ENCODE measurements at regions not wholly inside any gene's neighbourhood (a gene's known extent, or its start where the extent isn't known, plus 50 kb on each side); places are given as distances from the start of the nearest gene placed in this dataset.

GRCh38 chr6:90386399-90387382, 90.0 kb upstream of the BACH2 start:
- Histone ChIP-seq H3K36me3 (ENCODE audit: control insufficient read depth in 4 of 4, insufficient read depth in 4 of 4, low read length in 3 of 4) (no peaks in the 10 kb centered on the region), H3K27me3 (replicated peaks in 2 of 5; ENCODE audit: control insufficient read depth in 4 of 5, insufficient read depth in 5 of 5, low read length in 4 of 5) (no peaks in the 10 kb centered on the region), H3K4me3 (ENCODE audit: control insufficient read depth in 1 of 7, extremely low read depth in 1 of 7, insufficient read depth in 4 of 7, low read depth in 2 of 7, low read length in 6 of 7) (no peak overlapping the region), H3K9me3 (ENCODE audit: control extremely low read depth in 1 of 5, control insufficient read depth in 4 of 5, insufficient read depth in 2 of 5, low read depth in 1 of 5, low read length in 4 of 5) (no peaks in the 10 kb centered on the region), H3K27ac (ENCODE audit: insufficient read depth in 1 of 2, low read depth in 1 of 2, low read length in 2 of 2, poor library complexity in 1 of 2, severe bottlenecking in 2 of 2) (no peak overlapping the region), H3K4me1 (ENCODE audit: control extremely low read depth in 1 of 4, control insufficient read depth in 4 of 4, insufficient read depth in 4 of 4, low read length in 3 of 4) (peaks cover 7 to 21% (median 13%) of the 10 kb centered on the region in 4 experiments)
- DNase-seq, result no peak
- 100% methylated on average over 3 of the region's 10 CpGs for WGBS (ENCODE audit: insufficient coverage)
- ChIA-PET CTCF (interaction anchor here (1.5 to 3.4 kb wide), 3 partner anchors 11 to 446 kb away, joined by 3 to 13 read pairs (median 4); no protein-coding TSS in a partner anchor), POLR2A (no interaction called here)

- H3K9me3 ChIP-seq (ENCODE audit: control extremely low read depth in 1 of 5, control insufficient read depth in 4 of 5, insufficient read depth in 2 of 5, low read depth in 1 of 5, low read length in 4 of 5), result no peaks in the 10 kb centered on the region
- H3K27ac ChIP-seq (ENCODE audit: insufficient read depth in 1 of 2, low read depth in 1 of 2, low read length in 2 of 2, poor library complexity in 1 of 2, severe bottlenecking in 2 of 2), result no peak overlapping the region
- H3K4me1 ChIP-seq (ENCODE audit: control extremely low read depth in 1 of 4, control insufficient read depth in 4 of 4, insufficient read depth in 4 of 4, low read length in 3 of 4), result peaks cover 7 to 21% (median 13%) of the 10 kb centered on the region in 4 experiments
- POLR2A ChIA-PET, result no interaction called here
- CTCF ChIA-PET, result interaction anchor here (1.5 to 3.4 kb wide), 2 partner anchors 12 to 99 kb away, joined by 4 to 13 read pairs; no protein-coding TSS in a partner anchor
- no peak overlapping the region for H3K4me3 ChIP-seq (ENCODE audit: control insufficient read depth in 1 of 7, extremely low read depth in 1 of 7, insufficient read depth in 4 of 7, low read depth in 2 of 7, low read length in 6 of 7)
- WGBS (ENCODE audit: insufficient coverage), result no CpG with 5 or more reads among the region's 1 CpG
- no peaks in the 10 kb centered on the region for H3K36me3 ChIP-seq (ENCODE audit: control insufficient read depth in 4 of 4, insufficient read depth in 4 of 4, low read length in 3 of 4)
- DNase-seq, result peak in 2 of 3 donors; percentile 78 to 82
- H3K27me3 ChIP-seq (replicated peaks in 2 of 5; ENCODE audit: control insufficient read depth in 4 of 5, insufficient read depth in 5 of 5, low read length in 4 of 5), result no peaks in the 10 kb centered on the region
Measured at GRCh38 chr6:90385759-90386313, 89.2 kb upstream of the BACH2 start.

GRCh38 chr6:90384720-90385119, 88.1 kb upstream of the BACH2 start:
- Histone ChIP-seq H3K4me1 (ENCODE audit: control extremely low read depth in 1 of 4, control insufficient read depth in 4 of 4, insufficient read depth in 4 of 4, low read length in 3 of 4) (peaks cover 7 to 21% (median 13%) of the 10 kb centered on the region in 4 experiments), H3K4me3 (ENCODE audit: control insufficient read depth in 1 of 7, extremely low read depth in 1 of 7, insufficient read depth in 4 of 7, low read depth in 2 of 7, low read length in 6 of 7) (no peak overlapping the region), H3K27ac (ENCODE audit: insufficient read depth in 1 of 2, low read depth in 1 of 2, low read length in 2 of 2, poor library complexity in 1 of 2, severe bottlenecking in 2 of 2) (no peak overlapping the region), H3K9me3 (ENCODE audit: control extremely low read depth in 1 of 5, control insufficient read depth in 4 of 5, insufficient read depth in 2 of 5, low read depth in 1 of 5, low read length in 4 of 5) (no peaks in the 10 kb centered on the region), H3K36me3 (ENCODE audit: control insufficient read depth in 4 of 4, insufficient read depth in 4 of 4, low read length in 3 of 4) (no peaks in the 10 kb centered on the region), H3K27me3 (replicated peaks in 2 of 5; ENCODE audit: control insufficient read depth in 4 of 5, insufficient read depth in 5 of 5, low read length in 4 of 5) (no peaks in the 10 kb centered on the region)
- POLR2A ChIA-PET, result interaction anchor here (0.9 kb wide), 1 partner anchor 253 kb away, joined by 3 read pairs; no protein-coding TSS in a partner anchor
- CTCF ChIA-PET, result interaction anchor here (0.5 to 0.9 kb wide), 2 partner anchors 34 to 91 kb away, joined by 3 read pairs; no protein-coding TSS in a partner anchor
- WGBS (ENCODE audit: insufficient coverage), result 96% methylated on average over 4 of the region's 5 CpGs
- no peak for DNase-seq

- no peaks in the 10 kb centered on the region for H3K9me3 ChIP-seq (ENCODE audit: control extremely low read depth in 1 of 5, control insufficient read depth in 4 of 5, insufficient read depth in 2 of 5, low read depth in 1 of 5, low read length in 4 of 5)
- DNase-seq, result peak in 2 of 3 donors; percentile 69 to 76
Measured at GRCh38 chr6:90383196-90383822, 86.7 kb upstream of the BACH2 start.

GRCh38 chr6:90382760-90383159, 86.1 kb upstream of the BACH2 start:
- ChIA-PET POLR2A (no interaction called here), CTCF (interaction anchor here (0.6 to 1.1 kb wide), 2 partner anchors 97 to 245 kb away, joined by 3 to 4 read pairs; no protein-coding TSS in a partner anchor)
- Histone ChIP-seq H3K36me3 (ENCODE audit: control insufficient read depth in 4 of 4, insufficient read depth in 4 of 4, low read length in 3 of 4) (no peaks in the 10 kb centered on the region), H3K4me3 (ENCODE audit: control insufficient read depth in 1 of 7, extremely low read depth in 1 of 7, insufficient read depth in 4 of 7, low read depth in 2 of 7, low read length in 6 of 7) (peak overlapping the region in 1 of 7 experiments; percentile 5), H3K27ac (ENCODE audit: insufficient read depth in 1 of 2, low read depth in 1 of 2, low read length in 2 of 2, poor library complexity in 1 of 2, severe bottlenecking in 2 of 2) (no peak overlapping the region), H3K27me3 (replicated peaks in 2 of 5; ENCODE audit: control insufficient read depth in 4 of 5, insufficient read depth in 5 of 5, low read length in 4 of 5) (no peaks in the 10 kb centered on the region), H3K9me3 (ENCODE audit: control extremely low read depth in 1 of 5, control insufficient read depth in 4 of 5, insufficient read depth in 2 of 5, low read depth in 1 of 5, low read length in 4 of 5) (no peaks in the 10 kb centered on the region), H3K4me1 (ENCODE audit: control extremely low read depth in 1 of 4, control insufficient read depth in 4 of 4, insufficient read depth in 4 of 4, low read length in 3 of 4) (peaks cover 7 to 21% (median 13%) of the 10 kb centered on the region in 4 experiments)
- peak in 2 of 3 donors; percentile 29 to 40 for DNase-seq
- 75% methylated on average over 2 of the region's 6 CpGs for WGBS (ENCODE audit: insufficient coverage)

More at GRCh38 chr6:90383196-90383822, 86.7 kb upstream of the BACH2 start:
- Histone ChIP-seq H3K27me3 (replicated peaks in 2 of 5; ENCODE audit: control insufficient read depth in 4 of 5, insufficient read depth in 5 of 5, low read length in 4 of 5) (no peaks in the 10 kb centered on the region), H3K36me3 (ENCODE audit: control insufficient read depth in 4 of 4, insufficient read depth in 4 of 4, low read length in 3 of 4) (no peaks in the 10 kb centered on the region), H3K27ac (ENCODE audit: insufficient read depth in 1 of 2, low read depth in 1 of 2, low read length in 2 of 2, poor library complexity in 1 of 2, severe bottlenecking in 2 of 2) (no peak overlapping the region), H3K4me3 (ENCODE audit: control insufficient read depth in 1 of 7, extremely low read depth in 1 of 7, insufficient read depth in 4 of 7, low read depth in 2 of 7, low read length in 6 of 7) (no peak overlapping the region), H3K4me1 (ENCODE audit: control extremely low read depth in 1 of 4, control insufficient read depth in 4 of 4, insufficient read depth in 4 of 4, low read length in 3 of 4) (peaks cover 7 to 21% (median 13%) of the 10 kb centered on the region in 4 experiments)
- ChIA-PET POLR2A (no interaction called here), CTCF (interaction anchor here (0.6 kb wide), 1 partner anchor 246 kb away, joined by 3 read pairs; no protein-coding TSS in a partner anchor)
- no CpG with 5 or more reads among the region's 5 CpGs for WGBS (ENCODE audit: insufficient coverage)

GRCh38 chr6:90375681-90376439, 79.2 kb upstream of the BACH2 start:
- 77% methylated on average over 9 of the region's 9 CpGs for WGBS (ENCODE audit: insufficient coverage)
- Histone ChIP-seq H3K9me3 (ENCODE audit: control extremely low read depth in 1 of 5, control insufficient read depth in 4 of 5, insufficient read depth in 2 of 5, low read depth in 1 of 5, low read length in 4 of 5) (no peaks in the 10 kb centered on the region), H3K4me3 (ENCODE audit: control insufficient read depth in 1 of 7, extremely low read depth in 1 of 7, insufficient read depth in 4 of 7, low read depth in 2 of 7, low read length in 6 of 7) (no peak overlapping the region), H3K27me3 (replicated peaks in 2 of 5; ENCODE audit: control insufficient read depth in 4 of 5, insufficient read depth in 5 of 5, low read length in 4 of 5) (no peaks in the 10 kb centered on the region), H3K36me3 (ENCODE audit: control insufficient read depth in 4 of 4, insufficient read depth in 4 of 4, low read length in 3 of 4) (no peaks in the 10 kb centered on the region), H3K27ac (ENCODE audit: insufficient read depth in 1 of 2, low read depth in 1 of 2, low read length in 2 of 2, poor library complexity in 1 of 2, severe bottlenecking in 2 of 2) (no peak overlapping the region), H3K4me1 (ENCODE audit: control extremely low read depth in 1 of 4, control insufficient read depth in 4 of 4, insufficient read depth in 4 of 4, low read length in 3 of 4) (peaks cover 0 to 5% (median 1%) of the 10 kb centered on the region in 4 experiments)
- peak; percentile 42 to 78 (median 69) for DNase-seq
- ChIA-PET CTCF (interaction anchor here (1.2 to 1.5 kb wide), 3 partner anchors 28 to 86 kb away, joined by 3 read pairs; no protein-coding TSS in a partner anchor), POLR2A (no interaction called here)
